Ishikawa (cell line): ENCODE measurements at regions not wholly inside any gene's neighbourhood (a gene's known extent, or its start where the extent isn't known, plus 50 kb on each side); places are given as distances from the start of the nearest gene placed in this dataset.

Source experiments
- CEBPB ChIP-seq: IDR thresholded peaks from 2 replicates; pipeline ENCODE4 v1.6.1; 2012
- CREB1 ChIP-seq: IDR thresholded peaks from 2 replicates; pipeline ENCODE4 v1.6.1; 2012; ENCODE audit warnings: low read depth
- EGR1 ChIP-seq: IDR thresholded peaks from 2 replicates; pipeline ENCODE4 v1.6.1; 2012
- EP300 ChIP-seq: IDR thresholded peaks from 2 replicates; pipeline ENCODE4 v1.6.1; 2012; ENCODE audit warnings: borderline replicate concordance
- FOXM1 ChIP-seq: IDR thresholded peaks from 2 replicates; pipeline ENCODE4 v1.6.1; 2012; ENCODE audit warnings: low read depth, borderline replicate concordance
- MAX ChIP-seq: IDR thresholded peaks from 2 replicates; pipeline ENCODE4 v1.6.1; 2012
- NFIC ChIP-seq: IDR thresholded peaks from 2 replicates; pipeline ENCODE4 v1.6.1; 2012
- RAD21 ChIP-seq: IDR thresholded peaks from 2 replicates; pipeline ENCODE4 v1.6.1; 2012; ENCODE audit warnings: low read depth
- REST ChIP-seq: IDR thresholded peaks from 2 replicates; pipeline ENCODE4 v1.6.1; 2012; ENCODE audit warnings: low read depth, mild to moderate bottlenecking
- TAF1 ChIP-seq: IDR thresholded peaks from 2 replicates; pipeline ENCODE4 v1.6.1; 2012; ENCODE audit warnings: low read depth, mild to moderate bottlenecking
- TCF12 ChIP-seq: IDR thresholded peaks from 2 replicates; pipeline ENCODE4 v1.6.1; 2012; ENCODE audit warnings: low read depth
- TEAD4 ChIP-seq: IDR thresholded peaks from 2 replicates; pipeline ENCODE4 v1.6.1; 2012
- USF1 ChIP-seq: IDR thresholded peaks from 2 replicates; pipeline ENCODE4 v1.6.1; 2012
- YY1 ChIP-seq: IDR thresholded peaks from 2 replicates; pipeline ENCODE4 v1.6.1; 2012; ENCODE audit warnings: low read depth
- ZBTB7A ChIP-seq: IDR thresholded peaks from 2 replicates; pipeline ENCODE4 v1.6.1; 2012; ENCODE audit warnings: low read depth

GRCh38 chr20:60650087-60650486, 602.0 kb upstream of the CDH4 start:
- TF ChIP-seq RAD21 (no peak), MAX (no peak), TCF12 (no peak), CEBPB (no peak), USF1 (no peak), FOXM1 (no peak), TAF1 (no peak), CREB1 (no peak), NFIC (no peak), YY1 (no peak), ZBTB7A (no peak)

GRCh38 chr20:60652046-60652445, 600.0 kb upstream of the CDH4 start:
- TF ChIP-seq NFIC (no peak), TEAD4 (no peak), CEBPB (no peak), TAF1 (no peak), YY1 (no peak), FOXM1 (no peak), MAX (no peak), CREB1 (no peak), TCF12 (no peak), EP300 (no peak), REST (no peak), USF1 (no peak), ZBTB7A (no peak), EGR1 (no peak), RAD21 (no peak)

GRCh38 chr20:60652615-60653014, 599.4 kb upstream of the CDH4 start:
- no peak for TF ChIP-seq CEBPB
- no peak for TF ChIP-seq ZBTB7A
- TF ChIP-seq EGR1 = no peak
- TF ChIP-seq NFIC = no peak
- no peak for TF ChIP-seq TAF1
- no peak for TF ChIP-seq EP300
- TF ChIP-seq TEAD4 = no peak
- TF ChIP-seq CREB1 = no peak
- no peak for TF ChIP-seq MAX
- TF ChIP-seq TCF12 = no peak
- TF ChIP-seq RAD21 = no peak
- no peak for TF ChIP-seq USF1
- TF ChIP-seq FOXM1 = no peak
- TF ChIP-seq YY1 = no peak
- TF ChIP-seq REST = no peak

GRCh38 chr20:60653111-60653845, 598.8 kb upstream of the CDH4 start:
- TF ChIP-seq ZBTB7A (no peak), EGR1 (no peak), REST (no peak), RAD21 (no peak), TEAD4 (no peak), NFIC (no peak), USF1 (no peak), EP300 (no peak), CEBPB (no peak), TCF12 (no peak), YY1 (no peak), MAX (no peak), FOXM1 (no peak), CREB1 (no peak)
